Activated gamma-delta T cell treated with anti-CD3 and anti-CD28 coated beads, Interleukin-2, amount 50 U/mL, for 16 hours (primary cell): ENCODE measurements at regions not wholly inside any gene's neighbourhood (a gene's known extent, or its start where the extent isn't known, plus 50 kb on each side); places are given as distances from the start of the nearest gene placed in this dataset.
"Not testable (repeated sequence)": the region's sequence is repeated elsewhere in the genome, so short reads cannot be mapped to it uniquely, and the experiment has no call there.

Experiments used
- DNase-seq: peaks from one replicate; pipeline ENCODE4 v3.0.0-alpha.2; 2020; ENCODE audit warnings: low read depth

DNA sequence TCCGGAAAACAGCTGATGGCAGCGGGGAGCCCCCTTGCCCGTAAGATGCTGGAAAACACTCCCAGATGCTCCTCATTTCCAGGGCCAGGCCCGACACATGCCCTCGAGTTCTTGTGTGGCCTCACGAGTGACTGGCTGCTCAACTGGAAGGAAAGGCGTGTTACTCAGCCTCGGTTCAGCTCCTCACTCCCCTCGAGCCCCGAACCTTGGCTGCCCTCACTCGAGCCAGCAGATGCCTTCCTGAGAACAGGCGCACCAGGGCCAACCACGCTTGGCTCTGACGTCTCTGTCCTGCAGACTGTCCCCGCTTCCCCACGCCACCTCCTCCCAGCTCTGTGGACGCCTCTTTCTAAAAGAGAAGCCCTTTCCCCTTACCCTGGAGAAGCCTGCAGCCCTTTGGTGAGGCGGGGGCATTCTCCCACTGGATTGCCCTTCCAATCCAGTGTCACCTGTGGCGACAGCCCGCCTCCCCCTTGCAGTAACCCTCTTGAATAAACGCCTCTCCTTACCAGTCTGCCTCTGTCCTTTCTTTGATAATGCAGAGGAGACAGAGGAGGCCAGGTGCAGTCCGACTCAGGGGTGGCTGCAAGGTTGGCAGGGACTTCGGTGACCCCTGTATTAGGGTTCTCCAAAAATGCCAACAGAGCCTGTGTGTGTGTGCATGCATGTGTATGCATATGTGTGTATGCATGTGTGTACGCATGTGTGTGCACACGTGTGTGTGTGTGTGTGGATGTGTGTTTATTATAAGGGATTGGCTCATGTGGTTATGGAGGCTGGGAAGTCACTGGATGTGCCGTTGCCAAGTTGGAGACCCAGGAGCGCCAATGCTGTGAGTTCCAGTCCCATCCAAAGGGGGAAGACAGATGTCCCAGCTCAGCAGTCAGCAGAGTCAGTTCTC lies 166.3 kb downstream of the KIF26A start:
- no peak for DNase-seq

DNA sequence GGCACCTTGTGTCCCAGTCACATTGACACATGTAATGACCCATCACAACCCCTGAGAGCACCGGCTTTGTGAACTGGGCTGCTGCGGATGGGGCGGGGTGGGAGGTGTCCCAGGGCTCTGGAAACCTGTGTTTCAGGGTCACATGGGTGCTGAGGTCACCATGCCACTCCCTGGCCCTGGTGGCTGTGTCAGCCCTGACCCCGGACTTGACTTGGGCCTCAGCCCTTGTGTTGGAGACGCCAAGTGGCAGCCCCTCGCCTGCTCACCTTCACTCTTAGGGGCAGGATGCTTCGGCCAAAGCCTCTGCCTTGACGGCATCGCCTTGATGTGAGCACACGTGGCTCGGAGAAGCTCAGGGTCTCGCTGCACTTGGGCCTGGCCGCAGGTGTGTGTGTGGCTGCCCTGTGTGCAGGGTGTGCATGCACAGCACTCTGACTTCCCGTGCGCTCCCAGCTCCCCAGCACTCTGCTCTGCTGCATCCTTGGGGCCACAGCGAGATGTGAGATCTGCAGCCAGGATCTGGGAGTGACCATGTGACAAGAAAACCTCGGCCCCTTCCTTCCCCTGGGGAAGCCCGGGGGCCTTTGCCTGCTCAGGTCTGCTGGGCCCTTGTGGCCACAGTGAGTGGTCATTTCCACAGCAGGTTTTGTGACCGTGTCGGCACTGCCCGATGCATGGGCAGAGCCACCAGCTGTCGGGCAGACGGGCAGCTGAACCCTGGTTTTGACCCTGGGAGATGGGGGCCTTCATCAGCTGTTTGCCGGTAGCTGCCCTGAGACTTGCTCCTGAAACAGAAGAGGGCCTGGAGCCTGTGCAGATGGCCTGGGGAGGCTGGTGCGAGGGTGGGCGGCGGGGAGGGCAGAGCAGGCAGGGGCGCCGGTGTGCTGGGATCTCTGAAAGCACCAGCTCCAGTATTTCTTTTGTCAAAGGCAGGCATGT lies 167.4 kb downstream of the KIF26A start:
- DNase-seq: no peak

DNA sequence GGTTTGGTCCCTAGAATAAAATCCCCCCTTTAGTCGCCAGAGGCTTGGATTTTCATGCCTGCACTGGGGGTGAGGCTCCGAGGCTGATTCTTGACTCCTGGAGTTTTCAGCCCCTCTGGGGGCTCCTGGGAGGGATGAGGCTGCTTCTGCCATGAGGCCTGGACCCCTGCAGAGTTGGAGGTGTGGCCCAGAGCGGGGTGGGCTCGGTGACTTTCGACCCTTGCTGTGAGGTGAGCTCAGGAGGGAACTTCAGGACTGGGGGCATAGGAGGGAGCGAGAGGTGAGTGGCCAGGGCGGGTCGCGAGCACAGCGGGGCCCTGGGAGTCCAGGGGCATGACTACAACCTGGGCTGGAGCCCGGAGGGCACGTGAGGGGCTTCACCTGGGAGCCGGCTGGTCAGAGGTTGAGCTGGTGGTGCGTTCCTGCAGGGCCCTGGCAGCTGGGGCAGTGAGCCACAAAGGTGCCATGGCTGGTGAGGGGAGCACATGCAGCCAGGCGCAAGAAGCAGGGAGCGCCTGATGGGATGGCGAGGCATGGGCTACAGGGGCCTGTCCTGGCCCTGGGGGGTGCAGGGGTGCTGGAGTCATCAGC lies 168.2 kb downstream of the KIF26A start:
- DNase-seq: no peak

DNA sequence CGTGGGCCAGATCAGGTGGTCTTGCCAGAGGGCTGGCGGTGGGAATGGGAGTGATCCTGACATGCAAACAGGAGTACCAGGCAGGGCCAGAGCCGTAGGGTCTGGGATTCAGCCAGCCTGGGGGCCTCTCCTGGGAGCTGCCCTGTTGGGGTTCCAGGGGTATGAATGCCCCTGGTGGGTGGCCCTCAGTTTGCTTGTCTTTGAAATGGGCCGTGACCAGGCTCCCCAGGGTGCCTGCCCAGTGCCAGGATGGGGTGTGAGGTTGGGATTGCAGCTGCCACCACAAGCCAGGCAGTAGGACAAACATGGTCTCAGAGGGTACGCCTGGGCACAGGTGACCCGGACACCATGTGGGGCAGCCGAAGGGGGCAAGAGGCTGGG lies 168.8 kb downstream of the KIF26A start:
- DNase-seq: no peak

DNA sequence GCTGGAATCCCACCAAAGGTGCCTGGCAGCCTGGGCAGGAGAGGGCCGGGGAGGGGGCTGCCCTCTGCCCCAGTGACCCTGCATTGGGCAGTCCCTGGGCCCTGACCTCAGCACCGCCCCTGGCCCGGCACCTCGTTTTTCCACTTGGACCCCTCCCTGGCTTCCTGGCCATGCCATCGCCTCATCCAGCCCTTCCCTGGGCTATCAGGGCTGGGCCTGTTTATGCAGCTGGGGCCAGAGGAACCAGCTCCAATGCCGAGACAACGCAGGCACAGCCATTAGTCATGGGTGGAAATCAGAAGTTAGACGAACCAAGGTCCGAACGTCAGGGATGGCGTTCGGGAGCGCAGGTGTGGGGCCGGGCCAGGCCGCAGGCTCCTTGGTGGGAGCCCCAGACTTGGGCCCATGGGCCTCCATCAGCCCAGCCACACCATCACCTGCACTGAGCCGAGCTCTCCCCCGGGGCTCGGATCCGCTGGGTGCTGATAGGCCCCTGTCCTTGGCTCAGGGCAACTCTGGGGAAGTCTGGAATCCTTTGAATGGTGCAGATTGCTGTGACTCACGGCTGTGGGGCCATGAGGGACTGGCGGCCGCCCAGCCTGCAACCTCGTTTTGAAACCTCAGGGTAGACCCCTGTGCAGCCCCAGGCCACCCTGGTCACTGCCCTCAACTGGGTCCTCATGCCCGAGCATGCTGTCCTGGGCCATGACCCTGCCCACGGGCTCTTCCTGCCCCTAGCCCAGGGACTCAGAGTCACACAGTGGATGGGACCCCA lies 169.4 kb downstream of the KIF26A start:
- no peak for DNase-seq

DNA sequence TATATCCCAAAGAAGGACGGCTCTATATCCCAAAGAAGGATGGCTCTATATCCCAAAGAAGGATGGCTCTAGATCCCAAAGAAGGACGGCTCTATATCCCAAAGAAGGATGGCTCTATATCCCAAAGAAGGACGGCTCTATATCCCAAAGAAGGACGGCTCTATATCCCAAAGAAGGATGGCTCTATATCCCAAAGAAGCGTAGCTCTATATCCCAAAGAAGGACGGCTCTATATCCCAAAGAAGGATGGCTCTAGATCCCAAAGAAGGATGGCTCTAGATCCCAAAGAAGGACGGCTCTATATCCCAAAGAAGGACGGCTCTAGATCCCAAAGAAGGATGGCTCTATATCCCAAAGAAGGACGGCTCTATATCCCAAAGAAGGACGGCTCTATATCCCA lies 170.1 kb downstream of the KIF26A start:
- not testable (repeated sequence) for DNase-seq

DNA sequence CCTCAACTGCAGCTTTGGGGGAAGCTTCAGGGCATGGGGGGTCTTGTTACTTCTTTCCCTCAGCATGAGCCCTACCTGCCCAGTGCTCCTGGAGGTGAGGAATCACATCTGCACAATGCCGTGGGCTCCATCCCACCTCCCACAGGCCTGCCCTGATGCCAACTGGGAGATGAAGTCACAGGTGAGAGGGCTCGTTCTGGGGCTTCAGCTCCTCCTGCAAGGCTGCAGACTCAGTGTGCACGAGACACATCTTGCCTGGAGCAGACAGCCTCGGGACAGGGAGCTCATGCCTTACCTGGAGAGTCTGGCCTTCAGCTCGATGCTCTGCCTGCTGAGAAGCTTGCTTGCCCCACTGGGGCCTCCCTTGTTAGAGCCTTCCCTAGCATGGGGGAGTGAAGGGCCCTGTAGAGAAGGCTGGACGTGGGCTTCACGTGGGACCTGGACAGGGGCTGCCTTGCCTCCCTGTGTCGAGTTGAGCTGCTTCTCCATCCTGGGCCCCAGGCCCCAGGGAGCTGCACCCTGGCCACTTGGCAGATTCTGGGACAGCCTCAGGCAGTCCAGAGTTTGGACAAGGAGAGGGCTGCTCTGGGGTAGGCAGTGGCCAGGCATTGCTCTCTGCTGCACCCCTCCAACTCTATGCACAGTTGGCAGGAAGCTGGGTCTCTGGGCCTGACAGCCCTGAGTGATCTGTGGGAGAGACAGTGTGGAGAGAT lies 171.4 kb downstream of the KIF26A start:
- DNase-seq: no peak

DNA sequence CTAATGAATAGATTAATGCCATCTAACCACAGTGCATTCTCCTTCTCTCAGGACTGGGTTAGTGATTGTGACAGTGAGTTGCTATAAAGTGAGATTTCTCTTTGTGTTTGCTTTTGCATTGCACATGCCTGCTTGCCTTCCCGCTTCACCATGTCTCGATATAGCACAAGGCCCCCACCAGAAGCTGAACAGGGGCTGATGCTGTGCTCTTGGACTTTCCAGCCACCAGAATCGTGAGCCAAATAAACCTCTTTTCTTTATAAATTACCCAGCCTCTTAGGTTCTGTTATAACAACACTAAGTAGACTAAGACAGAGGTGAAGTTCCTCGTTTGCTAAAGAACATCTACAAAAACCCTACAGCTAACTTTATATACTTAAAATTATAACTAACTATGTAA lies 173.0 kb downstream of the KIF26A start:
- no peak for DNase-seq

DNA sequence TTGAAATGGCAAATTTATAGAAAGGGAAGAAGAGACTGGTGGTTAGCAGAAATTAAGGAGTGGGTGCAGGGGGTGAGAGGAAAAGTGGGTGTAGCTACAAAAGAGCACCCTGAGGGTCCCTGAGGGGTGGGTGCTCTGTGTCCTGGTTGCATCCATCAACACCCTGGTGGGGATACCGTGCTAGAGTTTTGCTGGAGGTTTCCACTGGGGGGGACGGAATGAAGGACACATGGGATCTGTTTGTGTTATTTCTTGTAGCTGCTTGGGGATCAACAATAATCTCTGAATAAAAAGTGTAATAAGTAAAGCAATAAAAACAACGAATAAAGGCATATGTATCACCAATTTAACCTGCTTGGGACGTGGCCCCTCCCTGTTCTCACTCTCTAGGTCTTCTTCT lies 175.3 kb downstream of the KIF26A start:
- DNase-seq: no peak

DNA sequence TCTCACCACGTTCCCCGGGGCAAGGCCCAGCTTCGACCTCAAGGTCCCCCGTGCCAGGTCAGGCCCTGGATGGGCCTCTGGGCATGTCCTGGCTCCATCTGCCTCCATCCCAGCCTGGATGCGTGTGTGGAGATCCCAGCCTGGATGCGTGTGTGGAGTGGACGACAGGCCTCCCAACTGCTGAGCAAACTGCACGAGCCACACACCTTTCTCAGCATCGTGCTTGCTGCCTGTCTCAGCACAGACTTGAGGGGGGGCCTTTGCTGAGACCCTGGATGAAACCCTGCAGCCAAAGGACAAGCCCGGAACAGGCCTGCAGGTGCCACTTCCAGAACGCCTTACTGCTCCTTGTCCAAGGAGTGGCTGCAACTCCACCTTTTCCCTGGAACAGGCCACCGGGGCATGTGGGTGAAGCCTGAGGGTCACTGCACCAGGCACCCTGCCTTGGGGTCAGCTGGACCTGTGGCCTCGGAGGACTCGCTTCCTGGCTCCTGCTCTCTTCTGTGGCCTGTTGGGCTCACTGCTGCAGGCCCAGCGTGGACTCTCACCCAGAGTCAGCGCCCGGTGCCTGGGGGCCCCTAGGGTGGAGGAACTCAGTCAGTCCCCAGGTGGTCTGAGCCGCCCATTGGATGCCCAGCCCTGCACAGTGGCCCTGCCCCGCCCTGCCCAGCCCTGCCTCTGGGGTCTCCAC lies 176.0 kb downstream of the KIF26A start:
- DNase-seq: no peak

DNA sequence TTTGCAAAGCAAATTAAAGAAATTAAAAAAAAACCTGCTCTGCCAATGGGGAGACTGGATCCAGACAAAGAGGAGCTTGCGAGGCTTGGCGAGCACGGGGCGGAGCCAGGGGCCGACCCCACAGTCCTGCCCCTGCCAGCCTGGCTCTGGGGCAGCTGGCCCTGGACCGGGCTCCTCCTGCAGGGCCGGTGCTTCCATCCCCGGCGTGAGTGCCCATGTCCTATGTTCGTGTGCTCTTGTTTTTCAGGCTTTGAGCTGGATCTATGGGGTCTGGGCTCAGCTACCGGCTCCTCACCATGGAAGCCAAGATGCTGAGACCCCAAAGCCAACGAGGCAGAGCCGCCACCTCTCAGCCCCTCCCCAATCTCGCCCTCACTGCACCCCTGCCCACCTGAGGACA lies 176.8 kb downstream of the KIF26A start:
- DNase-seq: no peak

DNA sequence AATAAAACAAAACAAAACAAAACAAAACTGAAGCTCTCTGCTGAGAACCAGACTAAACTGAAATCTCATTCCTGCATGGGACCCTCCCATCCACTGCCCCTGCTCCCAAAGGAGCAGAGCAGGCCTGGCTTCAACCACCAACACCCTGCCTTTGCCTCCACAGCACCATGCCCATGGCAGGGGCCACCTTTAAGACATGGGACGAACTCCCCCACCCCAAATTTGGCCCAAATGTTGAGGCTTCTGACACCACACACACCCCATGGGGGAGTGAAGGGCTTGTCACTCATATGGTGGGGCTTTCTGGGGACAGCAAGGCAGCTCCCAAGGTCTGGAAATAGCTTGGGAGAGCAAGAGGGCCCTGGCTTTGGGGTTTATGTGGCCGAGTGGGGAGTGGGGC lies 177.2 kb downstream of the KIF26A start:
- no peak for DNase-seq

DNA sequence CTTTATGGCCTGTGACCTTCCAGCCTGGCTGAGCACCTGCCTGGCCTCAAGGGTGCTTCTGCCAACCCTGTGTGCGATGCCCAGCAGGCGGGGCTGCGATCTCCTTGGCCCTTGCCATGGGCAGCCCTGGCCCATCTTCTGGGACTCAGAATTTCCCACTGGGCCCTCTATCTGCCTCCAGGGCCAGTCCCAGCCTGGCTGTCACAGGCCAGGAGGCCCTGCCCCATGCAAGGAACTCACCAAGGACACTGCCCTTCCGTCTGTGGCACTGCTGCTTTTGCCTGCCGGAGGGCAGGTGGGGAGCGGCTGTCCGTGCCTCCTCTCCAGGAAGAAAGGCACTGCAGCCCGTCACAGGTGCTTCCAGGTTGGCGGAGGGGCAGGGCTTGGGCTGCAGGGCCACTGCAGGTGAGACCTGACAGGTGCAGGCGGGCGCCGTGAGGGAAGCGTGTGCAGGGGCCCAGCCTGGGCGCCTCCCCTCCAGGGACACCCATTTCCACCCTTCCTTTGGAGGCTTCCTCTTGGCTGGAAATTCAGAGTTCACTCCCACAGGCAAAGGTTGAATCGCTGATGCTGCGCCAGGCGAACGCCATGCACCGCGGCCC lies 177.8 kb downstream of the KIF26A start:
- no peak for DNase-seq

DNA sequence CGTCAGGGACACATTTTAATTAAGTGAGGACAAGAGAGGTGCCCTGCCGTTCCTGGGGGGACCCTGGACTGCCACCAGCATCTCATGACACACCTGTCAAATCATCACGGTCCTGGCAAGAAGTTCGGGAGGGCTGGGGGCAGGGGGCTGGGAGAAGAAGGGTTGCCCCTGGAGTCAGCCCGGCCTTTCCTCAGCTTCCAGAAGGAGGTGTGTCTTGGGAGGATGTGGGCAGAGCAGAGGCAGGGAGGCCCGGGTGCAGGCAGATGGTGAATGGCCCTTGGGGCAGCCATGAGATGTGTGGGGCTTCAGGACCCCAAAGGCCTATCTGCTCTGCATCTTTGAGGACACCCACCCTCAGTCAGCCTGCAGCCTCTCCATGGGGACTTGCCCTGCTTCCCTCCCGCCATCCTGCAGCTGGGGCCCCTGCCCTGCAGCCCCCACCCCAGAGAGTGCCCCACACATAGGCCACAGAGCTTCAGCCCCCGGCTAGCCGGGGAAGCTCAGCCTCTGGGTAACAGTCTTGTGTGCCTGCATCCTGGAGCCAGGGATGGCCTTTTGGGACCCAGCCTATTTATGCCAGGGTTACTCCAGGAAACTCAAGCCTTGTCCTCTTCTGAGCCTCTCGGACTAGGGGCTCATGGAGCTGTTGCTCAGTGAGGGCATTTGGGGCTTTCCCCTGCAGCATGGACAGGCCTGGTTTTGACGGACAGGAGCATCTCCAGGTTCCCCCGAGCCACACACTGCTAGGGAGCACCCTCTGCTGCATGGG lies 178.5 kb downstream of the KIF26A start:
- DNase-seq: no peak

DNA sequence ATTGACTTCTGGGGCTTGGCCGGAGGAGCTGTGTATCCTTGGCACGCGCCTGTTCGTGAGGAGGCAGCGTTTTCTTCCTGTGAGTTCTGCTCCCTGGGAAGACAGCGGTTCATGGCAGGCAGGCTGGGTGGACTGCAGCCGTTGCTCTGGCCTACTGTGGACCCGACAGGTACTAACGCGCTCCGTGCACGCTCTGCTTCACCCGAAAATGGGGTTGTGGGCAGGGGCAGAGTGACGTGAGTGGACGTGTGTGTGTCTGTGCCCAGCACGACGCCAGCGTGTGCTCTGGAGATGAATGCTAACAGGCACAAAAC lies 179.1 kb downstream of the KIF26A start:
- no peak for DNase-seq

DNA sequence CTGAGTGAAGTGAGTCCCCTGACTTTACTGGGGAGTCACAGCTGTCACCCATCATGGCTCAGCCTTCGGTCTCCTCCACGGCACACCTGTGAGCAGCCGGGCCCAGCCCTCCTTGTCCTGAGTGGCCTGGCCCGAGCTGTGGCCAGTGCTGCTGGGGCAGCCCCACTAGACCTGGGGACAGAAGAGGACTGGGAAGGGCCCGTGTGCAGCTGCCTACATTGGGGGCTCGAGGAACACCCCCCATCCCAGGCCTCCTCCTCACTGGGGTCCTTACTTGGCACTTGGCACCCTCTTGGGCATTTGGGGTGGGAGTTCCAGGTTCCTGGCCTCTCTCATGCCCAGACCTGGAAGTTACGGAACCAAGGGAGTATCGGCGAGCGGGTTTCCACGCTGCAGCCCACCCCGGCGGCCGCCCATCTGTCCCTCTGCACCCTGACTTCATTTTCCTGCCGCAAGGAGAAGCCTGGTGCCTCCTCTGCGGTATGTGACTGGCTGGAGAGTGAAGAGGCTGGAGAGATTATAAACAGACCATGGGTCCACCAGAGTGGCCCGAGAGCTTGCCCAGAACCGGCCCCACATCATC lies 179.7 kb downstream of the KIF26A start:
- DNase-seq: no peak

DNA sequence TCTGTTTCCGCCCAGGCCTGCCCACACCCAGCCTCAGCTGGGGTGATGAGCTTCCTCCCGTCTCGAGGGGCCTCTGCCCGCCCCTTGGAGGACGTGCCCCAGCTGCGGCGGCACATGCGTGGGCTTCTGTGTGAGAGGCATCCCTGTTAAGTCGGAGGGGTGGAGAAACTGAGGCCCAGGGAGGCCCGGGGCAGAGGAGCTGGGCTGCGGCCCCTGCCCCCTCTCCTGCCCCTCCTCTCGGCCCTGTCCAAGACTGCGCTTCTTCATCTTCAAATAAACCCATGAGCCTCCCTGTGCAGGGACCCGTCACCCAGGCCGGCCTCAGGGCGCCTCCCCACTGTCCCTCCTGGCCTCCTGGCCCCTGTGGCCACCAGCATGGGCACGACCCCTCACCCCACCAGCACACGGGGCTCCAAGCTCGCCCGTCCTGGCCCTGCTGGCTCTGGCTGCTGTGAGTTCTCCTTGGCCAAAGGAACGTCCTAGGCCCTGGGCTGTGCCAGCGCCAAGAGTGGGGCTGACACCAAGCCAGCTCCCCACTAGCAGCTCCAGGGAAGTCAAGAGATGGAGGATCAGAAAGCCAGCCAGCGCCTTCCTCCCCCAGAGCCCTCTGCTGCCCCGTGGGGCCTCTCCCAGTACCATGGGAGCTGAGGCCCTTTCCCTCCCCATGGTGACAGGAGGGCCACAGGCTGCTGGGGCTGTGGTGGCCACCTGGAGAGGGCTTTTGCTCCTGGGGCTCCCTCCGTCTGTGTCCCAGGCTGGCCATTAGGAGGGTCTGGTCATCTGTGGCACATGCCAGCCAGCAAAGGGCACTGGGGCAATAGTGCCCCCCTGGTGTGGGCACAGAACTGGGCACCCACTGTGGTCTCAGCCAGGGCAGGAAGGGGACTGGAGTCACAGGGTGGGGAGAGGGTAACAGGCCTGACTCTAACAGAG lies 180.4 kb downstream of the KIF26A start:
- no peak for DNase-seq
